SK-N-SH treated with all-trans-retinoic acid at 6 μM for 48 hours (cell line): ENCODE measurements at regions not wholly inside any gene's neighbourhood (a gene's known extent, or its start where the extent isn't known, plus 50 kb on each side); places are given as distances from the start of the nearest gene placed in this dataset.

Experiments used
- CSDC2 ChIP-seq: fragments of 250-450 bp; sonication (Bioruptor Pico); IDR thresholded peaks from 2 replicates; pipeline ENCODE4 v1.5.0; 2020; ENCODE audit warnings: mild to moderate bottlenecking, moderate library complexity
- ISL1 ChIP-seq: fragments of 250-450 bp; sonication (Bioruptor Pico); IDR thresholded peaks from 2 replicates; pipeline ENCODE4 v2.1.2; 2022; ENCODE audit warnings: mild to moderate bottlenecking, moderate library complexity
- RARB ChIP-seq: fragments of 250-450 bp; sonication (Bioruptor Pico); IDR thresholded peaks from 2 replicates; pipeline ENCODE4 v1.8.0; 2021; ENCODE audit warnings: mild to moderate bottlenecking, moderate library complexity

GRCh38 chr15:62561059-62561519 lies 396.0 kb upstream of the C2CD4B start:
- TF ChIP-seq RARB (CRISPR knock-in tag): no peak
- no peak for TF ChIP-seq CSDC2 (CRISPR knock-in tag)
- no peak for TF ChIP-seq ISL1 (CRISPR knock-in tag)
